Activated naive CD8-positive, alpha-beta T cell treated with anti-CD3 and anti-CD28 coated beads for 36 hours (primary cell): ENCODE measurements at regions not wholly inside any gene's neighbourhood (a gene's known extent, or its start where the extent isn't known, plus 50 kb on each side); places are given as distances from the start of the nearest gene placed in this dataset.
A peak's percentile ranks its signal among the peaks of the same experiment; 100 is the strongest.

Source experiments
- DNase-seq: peaks from one replicate; pipeline ENCODE4 v3.0.0; 2021
- H3K27ac Mint-ChIP-seq: one replicate; pipeline ENCODE4 v1.8.0; 2022; ENCODE audit warnings: mild to moderate bottlenecking, moderate library complexity, mixed read lengths
- H3K27me3 Mint-ChIP-seq: one replicate; pipeline ENCODE4 v1.8.0; 2022; ENCODE audit warnings: mild to moderate bottlenecking, mixed read lengths
- H3K36me3 Mint-ChIP-seq: one replicate; pipeline ENCODE4 v1.8.0; 2021; ENCODE audit warnings: mild to moderate bottlenecking, mixed read lengths
- H3K4me1 Mint-ChIP-seq: one replicate; pipeline ENCODE4 v1.8.0; 2021; ENCODE audit warnings: mixed read lengths
- H3K4me3 Mint-ChIP-seq: one replicate; pipeline ENCODE4 v1.8.0; 2022; ENCODE audit warnings: mild to moderate bottlenecking, moderate library complexity, mixed read lengths
- H3K9me3 Mint-ChIP-seq: one replicate; pipeline ENCODE4 v1.8.0; 2022; ENCODE audit warnings: mixed read lengths

- no peak for DNase-seq
- Mint-ChIP-seq H3K27ac (no peak overlapping the region), H3K4me3 (no peak overlapping the region), H3K9me3 (no peaks in the 10 kb centered on the region), H3K27me3 (no peaks in the 10 kb centered on the region), H3K36me3 (no peaks in the 10 kb centered on the region), H3K4me1 (peaks cover 8% of the 10 kb centered on the region)
Observed at GRCh38 chr15:58283302-58283701, 145.1 kb downstream of the AQP9 start.

- Mint-ChIP-seq H3K36me3 (no peaks in the 10 kb centered on the region), H3K9me3 (no peaks in the 10 kb centered on the region), H3K4me3 (no peak overlapping the region), H3K27ac (no peak overlapping the region), H3K27me3 (no peaks in the 10 kb centered on the region), H3K4me1 (peaks cover 8% of the 10 kb centered on the region)
- DNase-seq = no peak
Observed at GRCh38 chr15:58284293-58284692, 146.1 kb downstream of the AQP9 start.

DNA sequence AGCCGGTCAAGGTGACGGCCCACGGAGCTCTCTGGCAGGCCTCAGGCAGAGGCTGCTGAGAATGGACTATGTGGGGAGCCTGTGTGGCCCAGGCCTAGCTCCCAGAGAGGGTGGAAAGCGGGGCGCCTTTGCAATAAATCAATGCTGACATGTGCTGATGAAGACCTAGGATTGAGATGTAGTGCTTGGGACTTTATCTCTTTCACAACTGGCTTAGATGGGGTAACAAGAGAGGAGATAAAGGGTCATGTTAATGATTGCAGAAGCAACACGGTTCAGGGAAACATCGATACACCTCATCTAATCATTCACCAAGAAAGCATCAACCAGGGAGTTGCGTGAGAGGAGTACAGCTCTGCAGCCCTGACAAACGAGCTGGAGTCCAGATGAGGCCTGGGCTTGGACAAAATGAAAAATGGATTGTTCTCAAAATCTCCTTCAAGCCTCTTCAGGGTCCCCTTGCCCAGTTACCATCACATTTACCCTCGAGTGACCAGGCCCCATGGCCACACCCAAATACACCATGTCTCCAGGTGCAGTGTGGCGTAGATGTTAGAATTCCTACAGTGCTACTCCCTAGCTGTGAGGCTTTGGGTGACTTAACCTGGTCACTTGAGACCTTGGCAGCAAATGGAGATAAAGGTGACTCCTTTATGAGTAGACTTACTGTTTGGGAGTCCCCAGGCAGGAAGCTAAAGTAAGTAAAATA is 146.4 kb upstream of the LIPC start:
- Mint-ChIP-seq H3K27ac (no peak overlapping the region), H3K9me3 (no peaks in the 10 kb centered on the region), H3K4me1 (peaks cover 8% of the 10 kb centered on the region), H3K27me3 (no peaks in the 10 kb centered on the region), H3K4me3 (no peak overlapping the region), H3K36me3 (no peaks in the 10 kb centered on the region)
- DNase-seq = no peak

DNA sequence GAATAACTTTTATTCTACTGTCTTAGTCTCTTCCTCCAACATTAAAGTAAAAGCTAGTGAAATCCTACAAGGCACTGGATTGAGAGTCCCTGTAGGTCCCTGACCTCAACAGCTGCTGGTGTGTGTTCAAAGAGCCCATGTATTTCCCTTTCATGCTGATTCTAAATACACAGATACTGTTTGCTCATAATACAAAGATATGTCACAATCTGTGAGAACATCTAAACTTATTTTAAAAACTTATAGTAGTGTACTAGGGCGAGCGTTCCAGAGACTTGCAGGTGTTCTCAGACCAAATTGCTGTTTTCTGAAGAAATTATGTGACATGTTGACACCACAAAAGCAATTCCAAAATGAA is 145.9 kb upstream of the LIPC start:
- Mint-ChIP-seq H3K27ac (no peak overlapping the region), H3K4me3 (no peak overlapping the region), H3K36me3 (peaks cover 3% of the 10 kb centered on the region), H3K4me1 (peaks cover 12% of the 10 kb centered on the region), H3K9me3 (peaks cover 3% of the 10 kb centered on the region), H3K27me3 (no peaks in the 10 kb centered on the region)
- DNase-seq = no peak

- H3K27ac Mint-ChIP-seq = no peak overlapping the region
- peaks cover 4% of the 10 kb centered on the region for H3K9me3 Mint-ChIP-seq
- H3K4me1 Mint-ChIP-seq = peaks cover 16% of the 10 kb centered on the region
- peaks cover 5% of the 10 kb centered on the region for H3K36me3 Mint-ChIP-seq
- H3K4me3 Mint-ChIP-seq = no peak overlapping the region
- DNase-seq = no peak
- no peaks in the 10 kb centered on the region for H3K27me3 Mint-ChIP-seq
Observed at GRCh38 chr15:58286523-58286922, 145.3 kb upstream of the LIPC start.

DNA sequence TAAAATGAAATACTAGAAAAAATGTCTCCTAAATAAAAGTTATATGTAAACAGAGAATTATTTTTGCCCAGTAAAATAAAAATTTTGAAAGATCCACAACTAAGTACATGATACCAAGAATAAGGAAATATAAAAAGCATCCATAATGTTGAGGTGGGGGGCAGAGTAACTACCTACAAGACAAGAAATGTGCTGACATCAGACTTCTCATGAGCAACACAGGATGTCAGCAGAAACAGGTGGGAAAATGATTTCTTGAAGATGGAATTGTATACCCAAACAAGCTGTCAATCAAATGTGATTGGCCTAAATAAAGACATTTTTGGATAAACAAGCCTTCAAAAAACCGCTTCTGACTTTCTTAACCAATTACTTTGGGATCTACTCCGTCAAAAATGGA is 143.9 kb upstream of the LIPC start:
- H3K4me3 Mint-ChIP-seq = no peak overlapping the region
- H3K36me3 Mint-ChIP-seq = peaks cover 8% of the 10 kb centered on the region
- DNase-seq = no peak
- H3K4me1 Mint-ChIP-seq = peaks cover 28% of the 10 kb centered on the region
- no peak overlapping the region for H3K27ac Mint-ChIP-seq
- no peaks in the 10 kb centered on the region for H3K27me3 Mint-ChIP-seq
- H3K9me3 Mint-ChIP-seq = peaks cover 8% of the 10 kb centered on the region

DNA sequence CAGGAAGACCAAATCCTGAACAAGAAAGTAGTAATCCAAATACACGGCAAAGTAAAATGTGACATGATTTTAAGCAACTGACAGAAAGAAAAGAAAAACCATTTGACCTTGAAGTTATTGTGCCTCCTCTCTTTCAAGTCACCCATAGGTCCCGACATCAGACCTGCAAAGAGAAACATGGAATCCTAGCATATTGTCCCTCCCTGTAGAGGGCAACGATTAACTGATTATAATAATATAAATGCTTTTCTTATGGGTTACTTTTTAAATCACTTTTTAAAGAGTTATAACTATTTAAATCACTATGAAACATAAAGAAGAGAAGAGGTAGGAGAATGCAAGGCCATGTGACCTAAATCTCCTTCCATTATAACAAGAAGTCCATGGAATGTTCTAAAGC is 143.2 kb upstream of the LIPC start:
- DNase-seq = no peak
- no peak overlapping the region for H3K4me3 Mint-ChIP-seq
- H3K27me3 Mint-ChIP-seq = no peaks in the 10 kb centered on the region
- H3K4me1 Mint-ChIP-seq = peaks cover 28% of the 10 kb centered on the region
- no peak overlapping the region for H3K27ac Mint-ChIP-seq
- peaks cover 8% of the 10 kb centered on the region for H3K36me3 Mint-ChIP-seq
- peaks cover 8% of the 10 kb centered on the region for H3K9me3 Mint-ChIP-seq

GRCh38 chr15:58291848-58292247 is 139.9 kb upstream of the LIPC start:
- Mint-ChIP-seq H3K9me3 (peaks cover 15% of the 10 kb centered on the region), H3K36me3 (peaks cover 9% of the 10 kb centered on the region), H3K27me3 (no peaks in the 10 kb centered on the region), H3K4me3 (no peak overlapping the region), H3K4me1 (peaks cover 25% of the 10 kb centered on the region), H3K27ac (peak overlapping the region; percentile 43)
- DNase-seq = no peak

GRCh38 chr15:58292751-58293175 is 139.0 kb upstream of the LIPC start:
- Mint-ChIP-seq H3K4me1 (peaks cover 24% of the 10 kb centered on the region), H3K27ac (peak overlapping the region; percentile 50)

DNA sequence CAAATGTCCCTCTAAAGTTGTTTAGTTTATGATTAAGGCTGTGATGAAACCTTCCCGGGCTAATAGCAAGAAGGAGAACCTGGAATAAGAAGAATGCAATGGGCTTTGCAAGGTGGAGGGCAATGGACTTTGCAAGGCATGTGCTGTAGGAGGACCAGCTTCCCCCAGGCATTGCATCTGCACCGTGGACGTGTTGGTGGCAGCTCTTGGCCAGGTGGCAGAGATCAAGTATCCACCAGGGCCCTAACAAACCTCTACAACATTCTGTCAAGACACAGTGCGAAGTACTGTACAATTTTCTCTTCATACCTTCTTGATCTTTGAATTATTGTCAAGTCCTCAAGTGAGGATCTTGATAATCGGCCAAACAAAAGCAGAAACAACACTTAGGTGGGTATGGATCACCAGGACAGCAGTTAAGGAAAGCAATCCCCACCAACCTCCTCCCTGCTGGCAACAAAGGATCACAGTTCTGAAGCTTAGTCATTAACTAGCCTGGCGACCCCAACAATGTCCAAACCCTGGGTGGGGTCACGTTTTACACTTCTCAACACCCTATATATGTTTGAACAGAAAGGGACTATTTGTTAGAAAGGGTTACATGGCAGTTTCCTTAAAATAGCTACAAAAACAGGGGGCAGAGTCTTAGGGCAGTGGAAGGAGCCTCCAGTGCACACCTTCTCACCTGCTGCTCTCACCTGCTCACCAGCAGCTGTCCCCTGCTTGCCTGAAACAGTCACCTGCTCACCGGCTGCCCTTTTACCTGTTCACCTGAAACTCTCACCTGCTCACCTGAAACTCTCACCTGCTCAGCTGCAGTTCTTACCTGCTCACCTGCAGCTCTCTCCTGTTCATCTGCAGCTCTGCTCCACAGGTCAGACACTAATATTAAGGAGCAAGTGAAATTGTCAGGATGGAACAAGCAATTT is 137.9 kb upstream of the LIPC start:
- no peak for DNase-seq
- Mint-ChIP-seq H3K4me3 (no peak overlapping the region), H3K9me3 (peaks cover 17% of the 10 kb centered on the region), H3K27ac (no peak overlapping the region), H3K36me3 (peaks cover 11% of the 10 kb centered on the region), H3K4me1 (peaks cover 24% of the 10 kb centered on the region), H3K27me3 (no peaks in the 10 kb centered on the region)

More at GRCh38 chr15:58292751-58293175, 139.0 kb upstream of the LIPC start:
- H3K36me3 Mint-ChIP-seq = peaks cover 11% of the 10 kb centered on the region
- DNase-seq = peak; percentile 21
- H3K9me3 Mint-ChIP-seq = peaks cover 17% of the 10 kb centered on the region
- no peak overlapping the region for H3K4me3 Mint-ChIP-seq
- no peaks in the 10 kb centered on the region for H3K27me3 Mint-ChIP-seq

GRCh38 chr15:58294681-58295254 is 137.0 kb upstream of the LIPC start:
- Mint-ChIP-seq H3K4me3 (no peak overlapping the region), H3K4me1 (peaks cover 24% of the 10 kb centered on the region), H3K27ac (no peak overlapping the region), H3K9me3 (peaks cover 17% of the 10 kb centered on the region), H3K27me3 (no peaks in the 10 kb centered on the region), H3K36me3 (peaks cover 11% of the 10 kb centered on the region)
- no peak for DNase-seq

DNA sequence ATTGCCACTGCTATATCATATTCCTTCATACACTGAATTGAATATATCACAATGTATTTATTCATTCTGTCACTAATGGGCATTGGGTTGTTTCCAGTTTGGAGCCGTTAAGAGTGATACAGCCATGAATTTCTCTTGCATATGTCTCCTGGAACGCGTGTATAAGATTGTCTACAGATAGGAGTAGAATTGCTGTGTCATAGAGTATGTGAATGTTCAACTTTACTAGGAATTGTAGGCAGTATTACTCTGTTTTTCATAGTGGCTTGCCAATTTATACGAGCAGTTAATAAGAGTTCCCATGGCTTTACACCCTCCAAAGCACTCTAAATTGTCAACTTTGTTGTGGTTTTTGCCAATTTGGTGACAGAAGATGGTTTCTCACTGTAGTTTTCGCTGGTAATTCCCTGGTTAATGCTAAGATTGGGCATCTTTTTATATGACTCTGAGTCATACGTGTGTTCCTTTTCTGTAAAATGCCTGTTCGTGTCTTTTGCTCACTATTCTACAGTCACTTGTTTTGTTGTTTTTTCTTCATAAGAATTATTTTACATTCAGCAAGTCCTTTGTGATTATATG is 136.1 kb upstream of the LIPC start:
- Mint-ChIP-seq H3K4me1 (peaks cover 21% of the 10 kb centered on the region), H3K9me3 (peaks cover 15% of the 10 kb centered on the region), H3K27me3 (no peaks in the 10 kb centered on the region), H3K27ac (no peak overlapping the region), H3K36me3 (peaks cover 9% of the 10 kb centered on the region), H3K4me3 (no peak overlapping the region)
- no peak for DNase-seq

DNA sequence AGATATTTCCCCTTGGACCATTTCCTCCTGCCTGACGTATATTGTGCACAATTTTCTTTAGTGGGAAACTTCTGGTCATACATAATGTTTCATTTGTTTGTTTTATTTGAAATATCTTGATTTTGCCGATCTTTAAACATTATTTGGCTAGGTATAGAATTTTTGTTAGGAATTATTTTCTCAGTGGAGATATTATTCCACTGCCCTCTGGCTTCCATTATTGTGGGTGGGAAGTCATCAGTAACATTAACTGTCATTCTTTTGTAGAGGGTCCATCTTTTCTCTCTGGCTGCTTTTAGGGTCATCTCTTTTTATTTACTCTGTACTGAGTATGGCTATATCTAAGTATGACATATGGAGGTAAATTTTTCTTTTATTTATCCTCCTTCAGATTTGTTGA is 135.5 kb upstream of the LIPC start:
- Mint-ChIP-seq H3K4me3 (no peak overlapping the region), H3K4me1 (peaks cover 18% of the 10 kb centered on the region)
- no peak for DNase-seq

DNA sequence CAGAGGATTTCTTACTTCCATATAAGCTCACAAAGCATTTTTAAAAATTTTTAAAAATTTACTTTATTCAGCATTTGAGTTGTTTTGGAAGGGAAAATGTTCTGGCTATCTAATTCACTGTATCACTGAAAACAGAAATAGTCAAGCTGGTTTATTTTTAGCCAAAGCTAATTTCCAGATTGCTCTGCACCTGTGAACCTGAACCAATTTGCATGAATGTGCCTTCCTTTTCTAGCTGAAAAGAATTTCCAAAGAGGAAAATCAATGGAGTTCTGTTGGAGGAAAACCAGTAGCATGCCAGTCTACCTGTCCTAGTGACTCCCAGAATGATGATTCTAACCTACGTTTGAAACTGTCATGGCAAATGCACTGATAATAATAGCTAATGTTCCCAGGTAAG is 134.2 kb upstream of the LIPC start:
- H3K4me1 Mint-ChIP-seq = peaks cover 12% of the 10 kb centered on the region
- H3K4me3 Mint-ChIP-seq = no peak overlapping the region
- no peak overlapping the region for H3K27ac Mint-ChIP-seq
- peaks cover 10% of the 10 kb centered on the region for H3K9me3 Mint-ChIP-seq
- H3K27me3 Mint-ChIP-seq = no peaks in the 10 kb centered on the region
- peaks cover 4% of the 10 kb centered on the region for H3K36me3 Mint-ChIP-seq
- no peak for DNase-seq

More for the DNA sequence above, 135.5 kb upstream of the LIPC start:
- Mint-ChIP-seq H3K9me3 (peaks cover 13% of the 10 kb centered on the region), H3K36me3 (peaks cover 6% of the 10 kb centered on the region), H3K27me3 (no peaks in the 10 kb centered on the region), H3K27ac (no peak overlapping the region)
